ENCODE measurements at regions not wholly inside any gene's neighbourhood (a gene's known extent, or its start where the extent isn't known, plus 50 kb on each side); places are given as distances from the start of the nearest gene placed in this dataset.

- Histone ChIP-seq H3K4me1 (ENCODE audit: insufficient read depth) (no peaks in the 10 kb centered on the region), H3K79me2 (replicated peaks; ENCODE audit: insufficient read depth) (no peaks in the 10 kb centered on the region), H3K27ac (ENCODE audit: low read depth) (no peak overlapping the region), H3K36me3 (ENCODE audit: insufficient read depth) (no peaks in the 10 kb centered on the region), H3K4me3 (no peak overlapping the region), H3F3A (replicated peaks; ENCODE audit: low read depth) (no peaks in the 10 kb centered on the region), H3K4me2 (no peak overlapping the region), H3K9me2 (ENCODE audit: insufficient read depth) (peaks cover 5% of the 10 kb centered on the region; the same call in 1 of the 2 replicates), H4K20me1 (replicated peaks; ENCODE audit: insufficient read depth) (no peaks in the 10 kb centered on the region), H3K27me3 (ENCODE audit: insufficient read depth) (no peaks in the 10 kb centered on the region), H2AFZ (no peak overlapping the region)
- peaks cover 3% of the 10 kb centered on the region; the same call in 2 of the 3 replicates for H3K4me1 Mint-ChIP-seq
- no peak overlapping the region for H3K27ac Mint-ChIP-seq
- TF ChIP-seq ETS1 (IDR thresholded peaks at IDR 0.05), result no peak
- no peak for TF ChIP-seq ZNF462 (CRISPR knock-in tag; IDR thresholded peaks at IDR 0.05)
- no peak for TF ChIP-seq NANOG (IDR thresholded peaks at IDR 0.05; ENCODE audit: borderline replicate concordance)
- no peak for TF ChIP-seq CREB1 (CRISPR knock-in tag; IDR thresholded peaks at IDR 0.05; ENCODE audit: low read depth)
- no peak for TF ChIP-seq CTCF (conservative IDR thresholded peaks at IDR 0.05; ENCODE audit: low read depth in 2 of 2)
- no peak for TF ChIP-seq ZNF114 (CRISPR knock-in tag; IDR thresholded peaks at IDR 0.05)
- TF ChIP-seq JUNB (IDR thresholded peaks at IDR 0.05; ENCODE audit: unreplicated experiment), result no peak
- no peak for TF ChIP-seq EZH2 (IDR thresholded peaks at IDR 0.05; ENCODE audit: low read depth, unreplicated experiment)
- DNase-seq (ENCODE audit: low spot score) (no peak), ATAC-seq (no peak)
- H3K4me3 Mint-ChIP-seq, result no peak overlapping the region
- no peaks in the 10 kb centered on the region for H3K9me3 Mint-ChIP-seq
- no peaks in the 10 kb centered on the region for H3K36me3 Mint-ChIP-seq (ENCODE audit: low read depth)
- no peaks in the 10 kb centered on the region for H3K27me3 Mint-ChIP-seq (ENCODE audit: insufficient read depth, low read depth, poor library complexity)
Observed at GRCh38 chr10:121216295-121216694, 365.1 kb downstream of the WDR11 start.

Data from GM23338 (cell line).